SK-N-DZ (cell line): ENCODE measurements at regions not wholly inside any gene's neighbourhood (a gene's known extent, or its start where the extent isn't known, plus 50 kb on each side); places are given as distances from the start of the nearest gene placed in this dataset.

Experiments used
- DNase-seq: peaks from one replicate; pipeline ENCODE4 v3.0.0-alpha.2; 2015; ENCODE audit warnings: low spot score

DNA sequence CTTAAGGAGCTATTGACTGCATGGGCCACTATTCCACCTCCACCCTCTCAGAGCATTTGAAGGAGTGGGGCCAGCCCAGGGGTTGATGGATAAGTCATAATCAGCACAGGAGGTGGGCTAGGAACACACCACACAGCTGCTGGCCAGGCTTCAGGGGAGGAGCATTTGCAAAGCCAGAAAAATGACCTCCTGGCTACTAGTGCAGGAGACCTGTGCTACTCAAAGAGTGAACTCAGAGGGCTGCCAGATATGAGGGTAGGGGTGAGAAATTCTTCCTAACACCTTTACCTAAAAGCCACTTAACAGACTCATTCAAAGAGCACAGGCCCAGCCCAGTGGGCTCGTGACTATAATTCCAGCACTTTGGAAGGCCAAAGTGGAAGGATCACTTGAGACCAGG, 210.8 kb downstream of the TBXT start:
- no peak for DNase-seq

DNA sequence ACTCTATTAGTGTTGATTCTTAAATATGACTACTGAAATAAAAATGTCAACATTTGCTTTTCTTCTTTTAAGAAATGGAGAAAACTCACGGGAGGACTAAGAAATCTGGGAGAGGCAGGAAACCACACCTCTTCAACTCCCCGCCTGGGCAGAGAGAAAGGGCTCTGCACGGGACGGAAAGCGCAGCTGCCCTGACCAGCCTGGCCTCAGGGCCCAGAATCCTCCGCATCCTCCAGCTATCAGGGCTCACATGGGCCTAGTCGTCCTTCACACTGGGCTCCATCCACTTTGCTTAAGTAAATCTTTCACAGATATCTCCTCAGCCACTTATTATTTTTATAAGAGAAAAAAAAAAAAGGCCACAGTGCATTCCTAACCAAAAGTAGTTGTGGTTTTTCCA, 215.1 kb downstream of the TBXT start:
- DNase-seq: no peak

DNA sequence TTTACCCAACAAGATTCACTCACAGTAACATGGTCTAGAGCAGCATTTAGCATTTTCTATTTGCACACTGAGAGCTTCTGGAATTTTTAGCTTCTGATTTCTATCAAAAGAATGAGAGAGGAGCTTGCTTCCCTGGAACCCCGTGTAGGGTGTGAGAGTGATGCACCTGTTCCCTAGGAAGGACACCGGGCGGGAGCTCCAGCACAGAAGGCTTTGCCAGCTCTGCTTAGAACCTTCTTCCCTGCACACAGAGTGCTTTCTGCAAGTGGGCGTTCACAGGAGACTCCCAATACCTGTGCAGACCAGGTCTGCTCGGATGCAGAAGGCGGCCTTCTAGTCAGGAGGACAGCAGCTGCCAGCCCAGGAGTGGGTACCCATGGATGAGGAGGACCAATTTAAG, 217.3 kb downstream of the TBXT start:
- DNase-seq: no peak

DNA sequence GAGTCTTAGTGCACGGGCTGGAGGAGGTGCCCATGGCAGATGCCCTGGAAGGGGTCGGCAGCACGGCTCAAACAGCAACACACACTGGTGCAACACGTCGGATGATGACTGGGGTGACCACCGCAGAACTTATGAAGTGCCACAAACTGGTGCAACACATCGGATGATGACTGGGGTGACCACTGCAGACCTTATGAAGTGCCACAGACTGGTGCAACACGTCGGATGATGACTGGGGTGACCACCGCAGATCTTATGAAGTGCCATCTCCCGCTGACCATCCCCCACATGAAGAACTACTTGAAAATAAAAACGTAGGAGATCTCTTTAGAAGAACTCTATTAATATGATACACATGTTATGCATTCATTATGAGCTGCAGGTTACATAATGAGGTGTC, 218.3 kb downstream of the TBXT start:
- no peak for DNase-seq

DNA sequence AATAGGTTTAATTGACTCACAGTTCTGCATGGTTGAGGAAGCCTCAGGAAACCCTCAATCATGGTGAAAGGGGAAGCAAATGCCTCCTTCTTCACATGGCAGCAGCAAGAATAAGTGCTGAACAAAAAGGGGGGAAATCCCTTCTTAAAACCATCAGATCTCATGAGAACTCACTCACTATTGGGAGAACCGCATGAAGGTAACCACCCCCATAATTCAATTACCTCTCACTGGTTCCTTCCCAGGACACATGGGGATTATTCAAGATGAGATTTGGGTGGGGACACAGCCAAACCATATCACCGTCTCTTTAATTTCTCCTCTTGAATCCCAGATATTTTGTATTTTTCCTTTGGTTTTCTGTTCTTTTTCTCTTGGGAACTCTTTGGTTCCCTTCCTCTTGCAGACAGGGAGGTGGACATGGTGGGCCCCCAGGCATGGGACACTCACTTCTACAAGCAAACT, 223.6 kb downstream of the TBXT start:
- DNase-seq: no peak

DNA sequence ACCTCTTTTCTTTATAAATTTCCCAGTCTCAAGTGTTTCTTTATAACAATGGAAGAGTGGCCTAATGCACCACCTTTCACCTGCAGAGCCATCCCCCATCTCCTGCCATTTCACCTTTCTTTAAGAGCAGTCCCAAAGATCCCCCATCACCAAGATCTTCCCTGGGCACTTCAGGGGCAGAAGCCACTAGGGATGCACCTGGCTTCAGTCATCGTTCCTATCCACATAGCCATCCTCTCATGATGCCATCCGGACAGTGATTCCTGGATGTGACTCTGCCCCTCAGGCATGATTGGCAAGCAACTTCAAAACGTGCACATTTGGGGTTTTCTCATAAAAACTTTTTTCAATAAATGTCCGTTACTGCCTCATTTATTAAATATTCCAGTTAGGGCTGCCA, 225.9 kb downstream of the TBXT start:
- DNase-seq: no peak

DNA sequence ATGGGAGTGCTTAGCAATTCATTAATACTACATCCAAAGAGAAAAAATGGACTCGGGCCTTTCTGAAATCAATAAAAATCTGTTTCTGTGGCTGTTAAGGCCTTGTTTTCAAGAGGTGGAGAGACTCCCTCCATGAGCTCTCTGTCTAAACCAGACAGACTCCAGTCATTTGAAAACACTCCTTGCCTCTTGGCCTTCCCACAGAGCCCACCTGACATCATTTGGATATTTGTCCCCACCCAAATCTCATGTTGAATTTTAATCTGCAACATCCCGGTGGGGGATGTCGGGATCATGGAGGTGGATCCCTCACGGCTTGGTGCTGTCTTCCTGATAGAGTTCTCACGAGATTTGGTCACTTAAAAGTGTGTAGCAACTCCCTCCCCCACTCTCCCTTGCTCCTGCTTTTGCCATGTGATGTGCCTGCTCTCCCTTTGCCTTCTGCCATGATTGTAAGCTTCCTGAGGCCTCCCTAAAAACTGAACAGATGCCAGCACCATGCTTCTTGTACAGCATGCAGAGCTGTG, 226.3 kb downstream of the TBXT start:
- DNase-seq: no peak

DNA sequence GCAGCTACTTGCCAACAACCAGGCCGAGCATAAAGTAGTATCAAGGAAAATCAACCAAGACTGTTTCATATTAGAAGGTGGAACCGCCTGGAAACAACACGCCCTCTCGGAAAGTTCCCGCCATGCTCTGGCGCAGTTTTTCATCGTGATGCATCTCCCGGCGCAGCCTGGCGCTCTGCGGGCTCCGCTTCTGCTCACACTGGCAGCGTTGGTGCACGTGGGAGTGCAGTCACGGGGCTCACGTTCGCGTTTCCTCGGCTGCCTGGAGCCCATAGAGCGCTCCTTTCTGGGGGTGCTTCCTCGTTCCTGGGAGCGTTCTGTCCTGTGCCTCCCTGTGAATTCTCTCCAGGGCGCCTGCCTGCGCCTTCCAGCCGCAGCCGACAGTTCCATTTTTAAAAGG, 227.3 kb downstream of the TBXT start:
- DNase-seq: no peak

DNA sequence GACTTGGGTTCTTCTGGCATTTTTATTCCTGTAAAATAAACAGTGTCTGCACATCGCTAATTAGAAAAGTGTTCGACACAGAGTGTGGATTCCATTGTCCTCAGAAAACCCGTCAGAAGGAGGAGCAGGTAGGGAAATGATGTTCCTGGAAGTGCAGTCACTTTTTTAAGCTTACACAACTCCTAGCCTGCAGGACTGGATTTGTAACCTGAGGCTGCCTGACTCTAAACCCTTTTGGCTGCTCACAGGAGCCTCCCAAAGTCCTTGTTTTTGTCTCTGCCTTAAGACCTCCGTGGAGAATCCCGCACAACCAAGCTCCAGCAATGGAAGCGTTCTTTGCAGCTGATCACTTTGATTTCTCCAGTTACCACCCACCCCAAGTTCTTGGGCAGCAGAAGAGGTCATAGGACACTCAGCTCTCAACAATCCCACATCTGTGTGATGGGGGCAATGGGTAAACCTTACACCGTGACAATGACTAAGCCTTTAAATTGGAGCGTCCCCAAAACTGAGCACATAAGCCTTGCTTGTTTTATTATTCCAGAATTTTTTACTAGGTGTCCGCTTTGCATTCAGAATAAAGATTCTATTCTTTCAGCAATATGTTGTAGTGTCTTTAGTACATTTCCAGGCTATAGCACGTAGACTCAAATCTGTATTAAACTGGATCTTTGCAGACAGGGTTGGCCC, 227.9 kb downstream of the TBXT start:
- no peak for DNase-seq

DNA sequence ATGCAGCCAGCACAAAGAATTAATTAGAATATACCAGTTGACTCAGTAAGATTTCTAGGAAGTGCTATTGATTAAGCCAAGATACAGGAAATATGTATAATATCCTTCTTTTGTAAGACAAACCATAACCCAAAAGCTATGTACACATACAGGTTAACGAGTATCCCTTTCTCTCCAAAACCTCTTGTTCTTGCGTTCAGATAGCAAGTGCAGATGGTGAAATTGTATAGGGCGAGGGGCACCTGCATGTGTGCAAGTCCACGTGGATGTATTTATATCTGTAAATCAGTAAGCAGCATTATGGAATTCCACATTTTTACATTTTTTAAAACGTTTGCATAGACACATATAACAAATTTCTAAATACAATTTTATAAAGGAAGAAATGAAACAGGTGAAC, 228.6 kb downstream of the TBXT start:
- no peak for DNase-seq

DNA sequence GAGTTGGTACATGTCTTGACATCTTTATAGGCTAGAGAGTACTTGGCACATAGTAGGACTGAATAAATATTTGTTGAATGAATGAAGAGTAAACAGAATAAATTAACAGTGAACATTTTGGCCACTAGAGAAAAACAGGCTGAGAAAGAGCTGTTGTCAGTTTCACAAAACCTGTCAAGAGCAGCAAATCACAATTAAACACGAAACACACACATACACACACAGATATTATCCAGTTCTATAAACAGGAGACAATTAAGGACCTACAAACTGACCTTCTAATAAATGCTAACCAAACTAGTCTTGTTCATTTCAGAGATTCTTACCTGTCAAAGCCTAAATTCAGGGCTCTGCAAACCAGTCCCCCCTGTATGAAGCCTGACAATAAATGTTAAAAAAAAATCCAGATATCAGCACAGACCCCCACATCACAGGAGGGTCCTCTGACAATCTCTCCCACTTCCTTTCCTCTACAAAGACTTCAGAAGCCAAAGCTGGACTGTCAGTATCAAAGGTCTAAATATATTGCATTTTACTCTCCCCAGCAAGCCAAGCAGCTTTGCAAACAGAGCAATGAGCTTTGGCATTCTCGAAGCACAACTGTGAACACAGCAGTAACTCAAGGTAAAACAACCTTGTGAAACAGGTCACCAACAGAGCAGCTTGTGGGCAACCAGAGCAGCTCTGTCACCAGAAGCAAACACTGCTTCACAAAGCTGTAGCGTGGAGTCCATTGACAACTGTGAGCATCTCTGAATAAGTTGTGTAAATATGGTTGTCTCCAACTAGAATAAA, 229.9 kb downstream of the TBXT start:
- DNase-seq: no peak

DNA sequence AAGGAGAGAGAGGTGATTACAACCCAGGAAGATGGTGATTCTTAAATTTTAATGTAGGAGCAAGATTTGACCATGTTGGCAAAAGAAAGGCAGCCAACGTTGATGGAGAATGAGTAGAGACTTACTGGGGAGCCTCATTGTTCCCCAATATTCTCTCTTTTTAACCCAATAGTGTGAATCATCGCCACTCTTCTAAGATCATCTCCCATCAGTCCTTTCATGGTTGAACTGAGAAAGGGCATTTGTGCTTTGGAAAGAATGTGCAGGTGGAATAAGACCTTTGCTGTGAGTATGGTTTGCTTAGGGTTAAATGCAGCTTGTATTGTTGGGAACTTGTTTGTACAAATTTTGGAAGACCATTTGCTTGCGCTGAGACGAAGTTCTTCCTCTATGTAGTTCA, 231.0 kb downstream of the TBXT start:
- DNase-seq: no peak

DNA sequence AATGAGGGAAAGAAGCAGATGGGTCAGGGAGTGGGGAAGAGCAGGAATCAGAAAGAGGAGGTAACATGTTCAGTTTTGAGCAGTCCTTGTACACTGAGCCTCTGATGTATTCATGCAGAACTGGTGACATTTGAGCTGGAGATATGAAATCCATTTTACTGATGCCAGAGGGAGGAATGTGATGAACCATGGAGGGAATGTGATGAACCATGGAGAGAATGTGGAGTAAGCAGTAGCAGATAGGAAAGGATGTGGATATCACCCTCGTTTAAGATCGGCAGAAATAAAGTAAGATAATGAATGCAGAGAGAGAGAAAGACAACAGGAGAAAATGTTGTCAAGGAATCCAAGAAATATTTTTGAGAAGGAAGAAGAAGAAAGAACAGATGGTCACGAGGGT, 231.6 kb downstream of the TBXT start:
- no peak for DNase-seq

DNA sequence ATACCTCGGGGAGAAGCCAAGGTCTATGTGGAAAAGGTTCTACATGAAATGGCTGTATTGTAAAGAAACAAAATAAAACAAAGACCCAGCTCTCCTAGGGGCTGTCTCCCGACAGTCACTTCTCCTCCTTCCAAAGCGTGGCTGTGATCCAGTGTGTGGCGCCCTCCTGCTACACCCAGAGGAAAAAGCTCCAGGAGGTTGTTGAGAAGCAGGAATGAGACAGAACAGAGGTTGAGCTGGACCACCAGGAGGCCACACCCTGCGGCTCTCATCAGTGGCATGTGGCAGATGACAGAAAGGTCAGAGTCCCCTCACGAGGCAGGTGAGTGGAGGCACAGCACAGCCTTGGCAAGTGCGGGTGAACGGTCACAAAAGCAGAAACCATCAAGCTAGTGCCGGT, 236.0 kb downstream of the TBXT start:
- DNase-seq: no peak

DNA sequence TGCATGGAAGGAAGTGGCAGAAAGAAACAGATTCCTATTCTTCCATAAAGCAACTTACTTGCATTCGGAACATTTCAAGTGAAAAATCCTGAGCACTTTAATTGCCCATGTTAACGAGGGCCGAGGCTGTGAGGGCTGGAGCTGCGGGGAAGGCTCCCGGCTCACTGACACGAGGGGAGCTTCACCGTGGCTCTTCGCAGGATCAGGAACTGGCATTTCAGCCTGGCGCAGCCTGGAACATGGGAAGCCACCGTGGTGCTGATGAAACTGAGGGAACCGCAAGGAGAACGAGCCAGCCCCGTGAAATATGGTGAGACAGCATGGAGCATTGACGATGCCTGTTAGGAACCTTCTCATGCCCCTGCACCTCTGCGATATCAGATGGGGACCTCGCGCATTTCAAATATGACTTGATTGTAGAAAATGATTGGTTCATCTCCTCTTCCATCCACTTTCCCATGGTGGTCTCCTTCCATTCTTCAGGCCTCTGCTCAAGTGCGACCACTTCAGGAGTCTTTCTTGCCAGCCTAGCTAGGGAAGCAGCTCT, 236.9 kb downstream of the TBXT start:
- DNase-seq: no peak

DNA sequence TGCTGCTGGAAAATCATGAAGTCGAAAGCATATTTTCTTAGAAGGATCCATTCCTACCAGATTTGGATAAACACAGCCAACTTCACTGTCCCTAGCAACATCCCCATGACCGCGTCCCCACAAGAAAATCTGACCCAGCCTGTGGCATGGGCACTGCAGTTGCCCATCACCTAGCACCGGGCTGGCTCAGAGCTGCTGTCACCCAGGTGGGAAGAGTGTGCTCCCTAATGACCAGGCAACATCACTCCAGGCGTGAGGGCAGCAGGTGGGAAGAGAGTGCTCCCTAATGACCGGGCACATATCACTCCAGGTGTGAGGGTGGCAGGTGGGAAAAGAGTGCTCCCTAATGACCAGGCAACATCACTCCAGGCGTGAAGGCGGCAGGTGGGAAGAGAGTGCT, 238.0 kb downstream of the TBXT start:
- no peak for DNase-seq

DNA sequence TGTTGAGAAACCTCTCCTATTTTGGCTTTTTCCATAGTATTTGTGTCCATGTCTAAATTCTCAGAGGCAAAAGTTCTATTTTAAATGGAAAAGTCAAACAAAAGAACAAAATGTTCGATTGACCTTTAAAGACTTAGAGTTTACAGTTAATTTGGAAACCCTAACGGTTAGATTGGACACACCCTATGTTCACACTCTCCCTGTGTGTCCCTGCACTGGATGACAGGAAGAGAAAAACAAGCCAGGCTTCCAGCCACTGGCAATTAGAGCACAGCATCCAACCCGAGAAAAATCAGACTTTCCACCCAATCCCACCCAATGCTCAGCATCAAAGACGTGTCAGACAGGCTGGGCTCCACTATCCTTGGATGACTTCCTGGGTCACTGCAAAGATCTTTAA, 241.3 kb downstream of the TBXT start:
- no peak for DNase-seq

DNA sequence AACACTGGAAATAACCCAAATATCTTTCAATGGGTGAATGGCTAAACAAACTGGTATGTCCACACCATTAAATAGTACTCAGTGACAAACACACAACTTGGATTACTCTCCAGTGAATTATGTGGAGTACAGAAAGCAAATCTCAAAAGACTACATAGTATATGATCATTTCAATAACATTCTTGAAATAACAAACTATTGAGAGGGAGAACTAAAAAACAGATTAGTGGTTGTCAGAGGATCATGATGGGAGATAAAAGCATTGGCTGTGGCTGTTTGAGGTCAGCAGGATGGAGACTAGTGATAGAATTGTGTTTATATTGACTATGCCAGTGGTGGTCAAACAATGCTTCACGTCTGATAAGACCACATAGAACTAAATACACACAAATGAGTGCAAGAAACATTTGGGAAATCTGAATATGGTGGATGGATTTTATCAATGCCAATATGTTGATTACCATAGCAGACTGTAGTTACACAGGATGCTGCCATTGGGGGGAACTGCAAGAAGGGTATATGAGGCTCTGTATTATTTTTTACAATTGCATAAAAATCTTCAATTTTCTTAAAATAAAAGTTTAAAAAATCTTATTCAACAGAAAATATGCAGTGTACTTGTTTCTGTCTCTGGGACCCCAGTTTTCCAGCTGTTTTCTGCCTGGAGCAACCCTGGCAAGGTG, 242.0 kb downstream of the TBXT start:
- DNase-seq: no peak

DNA sequence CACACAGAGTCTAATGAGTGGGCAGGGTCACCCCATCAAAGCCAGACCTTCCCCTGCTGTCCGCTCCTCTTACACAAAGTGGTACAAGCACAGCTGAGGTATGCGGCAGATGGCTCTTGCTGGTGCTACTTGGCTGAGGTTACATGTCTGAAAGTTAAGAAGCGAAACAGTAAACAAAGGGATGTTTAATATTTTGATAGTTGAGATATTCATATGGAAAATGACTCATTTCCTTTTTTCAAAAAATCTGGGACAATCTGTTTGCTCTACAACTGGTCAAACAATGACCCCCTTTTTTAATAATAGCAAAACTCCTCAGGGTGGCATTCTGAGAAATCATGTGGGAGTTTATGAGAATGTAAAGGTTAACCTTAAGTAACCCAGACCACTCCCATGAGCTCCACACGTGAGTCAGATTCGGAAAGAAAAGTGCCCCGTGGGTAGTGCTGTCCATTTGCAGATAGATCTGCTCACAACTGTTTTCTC, 245.3 kb downstream of the TBXT start:
- DNase-seq: no peak

DNA sequence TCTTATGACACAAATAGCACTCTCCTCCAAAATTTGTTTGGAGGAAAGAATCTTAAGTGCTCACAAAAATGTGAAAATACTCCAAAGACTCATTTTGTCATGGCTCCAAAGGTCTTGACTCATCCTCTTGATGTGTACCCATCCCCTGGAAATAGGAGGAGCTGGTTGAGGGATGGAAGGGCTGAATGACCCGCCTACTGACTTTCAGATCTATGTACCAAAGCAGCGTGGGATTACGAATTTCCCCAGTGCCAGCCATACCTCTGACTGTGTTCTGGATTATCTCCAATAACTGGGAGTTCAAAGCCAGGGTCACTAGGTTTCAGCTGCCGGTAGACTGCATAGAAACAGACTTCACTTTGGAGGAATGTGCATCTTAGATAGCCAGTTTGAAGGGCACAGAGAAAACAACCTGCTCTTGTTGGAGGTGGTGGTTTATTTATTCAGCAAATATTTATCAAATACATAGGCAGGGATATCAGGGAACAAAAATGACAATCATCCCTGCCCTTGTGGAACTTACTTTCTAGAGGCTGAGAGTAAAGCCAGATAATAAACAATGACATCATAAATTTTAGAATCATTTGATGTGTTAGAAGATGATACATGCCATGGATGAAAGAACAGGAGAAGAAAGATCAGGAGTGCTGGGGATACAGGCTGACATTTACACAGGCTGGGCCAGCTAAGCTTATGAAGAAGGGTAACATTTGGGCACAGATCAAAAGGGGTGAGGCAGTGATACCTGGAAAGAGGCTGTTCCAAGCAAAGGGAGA, 246.6 kb downstream of the TBXT start:
- no peak for DNase-seq

DNA sequence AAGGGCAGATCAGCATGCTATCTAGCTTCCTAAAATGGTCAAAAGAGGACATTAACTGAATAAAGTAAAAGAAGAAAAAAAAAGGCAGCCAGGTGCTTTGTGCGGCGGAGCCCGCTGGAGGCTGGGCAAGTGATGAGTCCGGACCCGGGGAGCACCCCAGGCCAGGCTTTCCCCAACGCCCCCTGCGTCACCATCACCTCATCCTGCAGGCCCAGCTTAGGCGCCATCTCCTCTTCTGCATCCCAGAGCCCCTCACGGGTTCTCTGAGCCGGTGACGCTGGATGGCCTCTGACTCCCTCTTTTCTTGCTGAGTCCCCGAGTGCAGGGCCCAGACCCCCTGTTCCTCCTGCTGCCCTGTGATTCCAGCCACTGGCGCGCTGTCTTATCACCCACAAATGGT, 250.1 kb downstream of the TBXT start:
- DNase-seq: no peak
